ENCODE measurements at regions not wholly inside any gene's neighbourhood (a gene's known extent, or its start where the extent isn't known, plus 50 kb on each side); places are given as distances from the start of the nearest gene placed in this dataset.
A peak's percentile ranks its signal among the peaks of the same experiment; 100 is the strongest.

DNA sequence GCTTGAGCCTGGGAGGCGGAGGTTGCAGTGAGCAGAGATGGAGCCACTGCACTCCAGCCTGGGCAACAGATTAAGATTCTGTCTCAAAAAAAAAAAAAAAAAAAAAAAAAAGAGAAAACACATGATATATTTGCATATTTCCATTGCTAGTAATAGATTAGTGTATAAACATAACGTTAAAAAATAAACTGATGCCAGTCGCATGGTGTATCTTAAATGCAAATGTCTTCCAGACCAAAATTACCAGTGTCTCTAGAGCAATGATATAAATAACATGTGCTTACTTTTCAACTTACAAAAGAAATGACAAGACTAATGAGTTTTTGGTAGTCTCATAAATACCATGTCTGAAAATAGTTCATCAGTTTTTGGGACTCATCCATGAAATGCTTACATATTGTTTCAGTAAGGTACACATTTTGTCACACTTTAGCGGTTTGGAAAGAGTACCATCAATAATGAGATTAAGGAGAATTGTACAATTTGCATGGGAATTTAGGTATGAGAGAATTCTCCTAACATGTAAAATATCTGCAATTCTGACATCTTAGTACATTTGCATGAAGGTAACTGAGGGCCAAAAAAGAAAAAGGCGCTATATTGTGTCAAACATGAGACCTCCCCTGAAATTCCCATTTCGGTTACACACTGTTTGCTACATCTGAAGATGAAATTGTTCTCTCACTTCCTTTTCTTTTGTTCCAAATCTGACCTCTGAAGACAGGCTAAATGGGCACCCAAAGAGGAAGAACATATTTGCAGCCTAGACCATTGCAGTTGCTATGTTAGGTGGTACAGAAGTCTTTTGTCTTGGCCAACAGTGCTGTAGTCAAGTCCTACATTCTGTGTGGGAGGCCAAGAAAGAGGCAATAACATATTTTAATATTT is 51.5 kb upstream of the PIP4K2A start (continued):
- TF ChIP-seq, protein P1, sequence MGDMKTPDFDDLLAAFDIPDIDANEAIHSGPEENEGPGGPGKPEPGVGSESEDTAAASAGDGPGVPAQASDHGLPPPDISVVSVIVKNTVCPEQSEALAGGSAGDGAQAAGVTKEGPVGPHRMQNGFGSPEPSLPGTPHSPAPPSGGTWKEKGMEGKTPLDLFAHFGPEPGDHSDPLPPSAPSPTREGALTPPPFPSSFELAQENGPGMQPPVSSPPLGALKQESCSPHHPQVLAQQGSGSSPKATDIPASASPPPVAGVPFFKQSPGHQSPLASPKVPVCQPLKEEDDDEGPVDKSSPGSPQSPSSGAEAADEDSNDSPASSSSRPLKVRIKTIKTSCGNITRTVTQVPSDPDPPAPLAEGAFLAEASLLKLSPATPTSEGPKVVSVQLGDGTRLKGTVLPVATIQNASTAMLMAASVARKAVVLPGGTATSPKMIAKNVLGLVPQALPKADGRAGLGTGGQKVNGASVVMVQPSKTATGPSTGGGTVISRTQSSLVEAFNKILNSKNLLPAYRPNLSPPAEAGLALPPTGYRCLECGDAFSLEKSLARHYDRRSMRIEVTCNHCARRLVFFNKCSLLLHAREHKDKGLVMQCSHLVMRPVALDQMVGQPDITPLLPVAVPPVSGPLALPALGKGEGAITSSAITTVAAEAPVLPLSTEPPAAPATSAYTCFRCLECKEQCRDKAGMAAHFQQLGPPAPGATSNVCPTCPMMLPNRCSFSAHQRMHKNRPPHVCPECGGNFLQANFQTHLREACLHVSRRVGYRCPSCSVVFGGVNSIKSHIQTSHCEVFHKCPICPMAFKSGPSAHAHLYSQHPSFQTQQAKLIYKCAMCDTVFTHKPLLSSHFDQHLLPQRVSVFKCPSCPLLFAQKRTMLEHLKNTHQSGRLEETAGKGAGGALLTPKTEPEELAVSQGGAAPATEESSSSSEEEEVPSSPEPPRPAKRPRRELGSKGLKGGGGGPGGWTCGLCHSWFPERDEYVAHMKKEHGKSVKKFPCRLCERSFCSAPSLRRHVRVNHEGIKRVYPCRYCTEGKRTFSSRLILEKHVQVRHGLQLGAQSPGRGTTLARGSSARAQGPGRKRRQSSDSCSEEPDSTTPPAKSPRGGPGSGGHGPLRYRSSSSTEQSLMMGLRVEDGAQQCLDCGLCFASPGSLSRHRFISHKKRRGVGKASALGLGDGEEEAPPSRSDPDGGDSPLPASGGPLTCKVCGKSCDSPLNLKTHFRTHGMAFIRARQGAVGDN (IDR thresholded peaks at IDR 0.05): peak; percentile 55; the same call in 1 of the 2 replicates
- no peak; the same call in 2 of the 3 replicates for TF ChIP-seq POU2F2 (IDR thresholded peaks at IDR 0.05; ENCODE audit: borderline replicate concordance, low read depth, low read length)
- TF ChIP-seq SRF (IDR thresholded peaks at IDR 0.05; ENCODE audit: low read depth in 2 of 2, low read length in 2 of 2): no peak
- no peak for TF ChIP-seq PAX5 (IDR thresholded peaks at IDR 0.05; ENCODE audit: borderline replicate concordance, low read depth, low read length)
- peak in 1 of 2 experiments; percentile 32; a peak in 1 of 4 replicates for TF ChIP-seq BHLHE40 (IDR thresholded peaks at IDR 0.05; ENCODE audit: borderline replicate concordance in 1 of 2, low read depth in 2 of 2, low read length in 1 of 2)
- no peak for TF ChIP-seq CREB1 (IDR thresholded peaks at IDR 0.05; ENCODE audit: low read depth)
- no peak for TF ChIP-seq KLF5 (IDR thresholded peaks at IDR 0.05; ENCODE audit: partially characterized antibody)
- TF ChIP-seq SIX5 (IDR thresholded peaks at IDR 0.05; ENCODE audit: low read depth, low read length, severe bottlenecking): no peak
